Esophagus muscularis mucosa (tissue), 4 donors: ENCODE measurements at regions not wholly inside any gene's neighbourhood (a gene's known extent, or its start where the extent isn't known, plus 50 kb on each side); places are given as distances from the start of the nearest gene placed in this dataset.

Experiments used
- DNase-seq: peaks from one replicate; pipeline ENCODE4 v3.0.0-alpha.2; 2017; ENCODE audit errors: extremely low spot score
- H3K27ac ChIP-seq, 4 donors: fragments of 200-600 bp; sonication (generic); replicated peaks in 1 of 4; 1 replicate in 3 of 4; 2 replicates in 1 of 4; pipeline ENCODE4 v1.5.1; 2016 to 2019; ENCODE audit warnings: mild to moderate bottlenecking in 1 of 4
- H3K27me3 ChIP-seq, 4 donors: fragments of 200-600 bp; sonication (generic); one replicate each; pipeline versions ENCODE4 v1.5.1 to v1.6.0; 2016 to 2019
- H3K36me3 ChIP-seq, 4 donors: fragments of 200-600 bp; sonication (generic); one replicate each; pipeline ENCODE4 v1.5.1; 2016 to 2019
- H3K4me1 ChIP-seq, 4 donors: fragments of 200-600 bp; sonication (generic); one replicate each; pipeline ENCODE4 v1.5.1; 2016 to 2019
- H3K4me3 ChIP-seq, 4 donors: fragments of 200-600 bp; sonication (generic); 1 replicate in 2 of 4; 2 replicates in 2 of 4; pipeline ENCODE4 v1.5.1; 2016 to 2019; ENCODE audit warnings: mild to moderate bottlenecking in 4 of 4, moderate library complexity in 1 of 4
- H3K9me3 ChIP-seq, 4 donors: fragments of 200-600 bp; sonication (generic); 1 replicate in 3 of 4; 2 replicates in 1 of 4; pipeline ENCODE4 v1.5.1; 2016 to 2019
- CTCF ChIP-seq, 3 experiments: fragments of 200-600 bp in 2 of 3; fragments of 450-650 bp in 1 of 3; sonication (generic) in 2 of 3; IDR thresholded peaks; one replicate each; pipeline ENCODE4 v1.5.1; 2017 to 2019; ENCODE audit warnings: antibody characterized with exemption in 3 of 3, mild to moderate bottlenecking in 2 of 3, moderate library complexity in 1 of 3
- EP300 ChIP-seq: sonication (generic); formaldehyde crosslinking; IDR thresholded peaks from one replicate; pipeline ENCODE4 v1.6.1; 2017; ENCODE audit warnings: antibody characterized with exemption
- POLR2A ChIP-seq: fragments of 450-650 bp; IDR thresholded peaks from one replicate; pipeline ENCODE4 v1.6.1; 2017; ENCODE audit warnings: antibody characterized with exemption, moderate library complexity, mild to moderate bottlenecking, low read depth
- POLR2AphosphoS5 ChIP-seq, 2 donors: sonication (generic); formaldehyde crosslinking; IDR thresholded peaks; one replicate each; pipeline ENCODE4 v1.6.1; 2017; ENCODE audit warnings: antibody characterized with exemption in 2 of 2
- WGBS: methylation state at CpG from one replicate; pipeline ENCODE4 v1.1.5; 2018; 5-methylcytosine and 5-hydroxymethylcytosine counted together
- intact Hi-C: fragments of 100-400 bp; cut with DNase I; formaldehyde crosslinking; loops from one replicate; pipeline ENCODE4 v1.15.1; 2023

GRCh38 chrX:120749141-120749846, 119.4 kb upstream of the C1GALT1C1 start:
- Histone ChIP-seq H3K27ac (no peak overlapping the region), H3K4me3 (no peak overlapping the region), H3K36me3 (no peaks in the 10 kb centered on the region), H3K27me3 (no peaks in the 10 kb centered on the region), H3K4me1 (no peaks in the 10 kb centered on the region), H3K9me3 (no peaks in the 10 kb centered on the region)
- TF ChIP-seq POLR2AphosphoS5 (IDR thresholded peaks at IDR 0.05) (no peak), EP300 (no peak), CTCF (IDR thresholded peaks at IDR 0.05) (no peak), POLR2A (no peak)
- WGBS: 45% methylated on average over 4 of the region's 4 CpGs
- intact Hi-C loops: no loop called here
- no peak for DNase-seq

GRCh38 chrX:120746153-120746552, 116.3 kb upstream of the C1GALT1C1 start:
- Histone ChIP-seq H3K4me3 (no peak overlapping the region), H3K27me3 (peaks cover 0 to 2% (median 0%) of the 10 kb centered on the region in 4 donors), H3K27ac (no peak overlapping the region), H3K4me1 (no peaks in the 10 kb centered on the region), H3K36me3 (no peaks in the 10 kb centered on the region), H3K9me3 (no peaks in the 10 kb centered on the region)
- 88% methylated on average over 2 of the region's 2 CpGs for WGBS
- intact Hi-C loops: no loop called here
- TF ChIP-seq POLR2A: no peak
- TF ChIP-seq POLR2AphosphoS5 (IDR thresholded peaks at IDR 0.05): no peak
- TF ChIP-seq EP300: no peak
- TF ChIP-seq CTCF (IDR thresholded peaks at IDR 0.05): no peak
- DNase-seq: no peak

GRCh38 chrX:120742946-120743665, 113.3 kb upstream of the C1GALT1C1 start:
- H3K27ac ChIP-seq: no peak overlapping the region
- H3K4me3 ChIP-seq: no peak overlapping the region
- TF ChIP-seq EP300 (no peak), POLR2AphosphoS5 (IDR thresholded peaks at IDR 0.05) (no peak), CTCF (IDR thresholded peaks at IDR 0.05) (no peak), POLR2A (no peak)
- peaks cover 0 to 2% (median 0%) of the 10 kb centered on the region in 4 donors for H3K27me3 ChIP-seq
- no peaks in the 10 kb centered on the region for H3K4me1 ChIP-seq
- intact Hi-C loops: no loop called here
- no peak for DNase-seq
- H3K36me3 ChIP-seq: no peaks in the 10 kb centered on the region
- H3K9me3 ChIP-seq: no peaks in the 10 kb centered on the region
- 78% methylated on average over 5 of the region's 5 CpGs for WGBS

GRCh38 chrX:120741452-120741851, 111.6 kb upstream of the C1GALT1C1 start:
- DNase-seq: no peak
- peaks cover 0 to 2% (median 0%) of the 10 kb centered on the region in 4 donors for H3K27me3 ChIP-seq
- 98% methylated on average over 3 of the region's 3 CpGs for WGBS

More at GRCh38 chrX:120741452-120741851, 111.6 kb upstream of the C1GALT1C1 start:
- no peaks in the 10 kb centered on the region for H3K9me3 ChIP-seq
- no peak for TF ChIP-seq CTCF (IDR thresholded peaks at IDR 0.05)
- TF ChIP-seq EP300: no peak
- TF ChIP-seq POLR2A: no peak
- no peak for TF ChIP-seq POLR2AphosphoS5 (IDR thresholded peaks at IDR 0.05)
- no peaks in the 10 kb centered on the region for H3K36me3 ChIP-seq
- H3K4me1 ChIP-seq: no peaks in the 10 kb centered on the region
- H3K27ac ChIP-seq: no peak overlapping the region
- intact Hi-C loops: no loop called here
- H3K4me3 ChIP-seq: no peak overlapping the region
